ENCODE measurements at regions not wholly inside any gene's neighbourhood (a gene's known extent, or its start where the extent isn't known, plus 50 kb on each side); places are given as distances from the start of the nearest gene placed in this dataset.

- no peak for TF ChIP-seq POLR2A (IDR thresholded peaks at IDR 0.05)
- TF ChIP-seq CTCF (IDR thresholded peaks at IDR 0.05 in 4 of 5, conservative IDR thresholded peaks at IDR 0.05 in 1 of 5), result no peak
Measured at GRCh38 chr1:58338081-58338480, 208.4 kb downstream of the OMA1 start.
